HUES6 (cell line): ENCODE measurements at regions not wholly inside any gene's neighbourhood (a gene's known extent, or its start where the extent isn't known, plus 50 kb on each side); places are given as distances from the start of the nearest gene placed in this dataset.

ENCODE experiments used
- H3K27ac ChIP-seq: 2 replicates; pipeline ENCODE4 v1.7.0; 2013; ENCODE audit warnings: low read depth, mild to moderate bottlenecking, low read length, inconsistent platforms
- H3K27me3 ChIP-seq: 2 replicates; pipeline ENCODE4 v1.6.1; 2013; ENCODE audit warnings: low read length; ENCODE audit not compliant: control insufficient read depth, insufficient read depth
- H3K36me3 ChIP-seq: 2 replicates; pipeline ENCODE4 v1.6.1; 2013; ENCODE audit warnings: low read length; ENCODE audit not compliant: control insufficient read depth, insufficient read depth
- H3K4me1 ChIP-seq: 2 replicates; pipeline ENCODE4 v1.6.1; 2013; ENCODE audit warnings: low read length; ENCODE audit not compliant: control insufficient read depth, insufficient read depth
- H3K4me3 ChIP-seq: 2 replicates; pipeline ENCODE4 v1.5.1; 2013; ENCODE audit warnings: low read depth, low read length
- H3K9ac ChIP-seq: one replicate; pipeline ENCODE4 v1.6.1; 2013; ENCODE audit warnings: mild to moderate bottlenecking, low read length
- H3K9me3 ChIP-seq: 2 replicates; pipeline ENCODE4 v1.6.1; 2013; ENCODE audit warnings: low read depth, low read length; ENCODE audit not compliant: control insufficient read depth, insufficient read depth

DNA sequence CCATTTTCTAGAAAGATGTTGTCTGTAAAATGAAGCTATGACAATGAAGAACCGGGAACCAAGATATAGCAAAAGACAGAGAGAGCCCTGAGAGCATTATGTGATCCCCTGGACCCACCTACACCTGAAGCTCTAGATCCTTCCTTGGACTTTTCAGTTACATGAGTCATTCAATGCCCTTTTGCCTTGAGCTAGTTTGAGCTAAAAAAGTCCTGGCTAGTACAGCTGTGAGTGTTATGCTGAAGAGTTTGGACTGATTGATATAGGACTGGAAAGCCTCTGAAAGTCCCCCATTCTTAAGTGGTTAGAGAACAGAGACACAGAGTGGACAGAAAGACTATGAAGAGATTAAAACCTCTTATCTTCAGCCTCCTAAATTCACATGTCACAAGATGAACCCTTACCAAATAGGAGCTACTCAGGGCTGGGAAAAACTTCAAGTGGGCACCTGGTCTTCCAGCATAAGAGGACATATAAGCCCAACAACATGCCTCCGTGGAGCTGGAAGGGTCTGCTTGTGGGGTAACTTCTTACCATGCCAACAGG, 386.8 kb upstream of the NFE2L3 start:
- Histone ChIP-seq H3K9ac (no peak overlapping the region), H3K9me3 (no peaks in the 10 kb centered on the region), H3K36me3 (no peaks in the 10 kb centered on the region), H3K4me1 (peaks cover under 1% of the 10 kb centered on the region; the same call in 1 of the 2 replicates), H3K27me3 (no peaks in the 10 kb centered on the region), H3K4me3 (no peak overlapping the region), H3K27ac (no peak overlapping the region)

GRCh38 chr7:25770235-25770634, 381.8 kb upstream of the NFE2L3 start:
- no peak overlapping the region for H3K4me3 ChIP-seq
- no peaks in the 10 kb centered on the region for H3K9me3 ChIP-seq
- no peaks in the 10 kb centered on the region for H3K4me1 ChIP-seq
- H3K36me3 ChIP-seq, result no peaks in the 10 kb centered on the region
- no peak overlapping the region for H3K27ac ChIP-seq
- H3K9ac ChIP-seq, result no peak overlapping the region
- no peaks in the 10 kb centered on the region for H3K27me3 ChIP-seq

- Histone ChIP-seq H3K27me3 (no peaks in the 10 kb centered on the region), H3K9ac (no peak overlapping the region), H3K4me3 (no peak overlapping the region), H3K4me1 (no peaks in the 10 kb centered on the region), H3K27ac (no peak overlapping the region), H3K9me3 (no peaks in the 10 kb centered on the region), H3K36me3 (no peaks in the 10 kb centered on the region)
Measured at GRCh38 chr7:25770670-25771069, 381.3 kb upstream of the NFE2L3 start.

GRCh38 chr7:25771491-25771890, 380.5 kb upstream of the NFE2L3 start:
- Histone ChIP-seq H3K9me3 (no peaks in the 10 kb centered on the region), H3K9ac (no peak overlapping the region), H3K27ac (no peak overlapping the region), H3K4me1 (no peaks in the 10 kb centered on the region), H3K4me3 (no peak overlapping the region), H3K36me3 (no peaks in the 10 kb centered on the region), H3K27me3 (no peaks in the 10 kb centered on the region)

DNA sequence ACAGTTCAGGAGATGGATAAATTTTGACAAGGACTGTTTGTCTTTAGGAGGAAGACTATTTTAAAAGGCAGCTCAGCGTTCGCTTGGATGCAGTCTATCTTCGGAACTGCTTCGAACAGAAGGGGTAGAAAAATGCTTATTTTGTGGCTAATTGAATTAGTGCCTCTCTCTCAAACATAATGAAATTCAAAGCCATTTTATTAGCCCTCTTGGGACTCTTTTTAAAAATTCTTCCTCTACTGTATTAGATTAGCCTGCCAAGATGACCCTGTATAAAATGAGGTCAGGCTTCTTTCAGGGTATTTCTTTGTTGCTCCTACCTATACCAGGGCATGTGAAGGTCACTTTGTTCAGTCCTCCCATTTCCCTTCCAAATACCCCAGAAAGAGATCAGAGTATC, 379.2 kb upstream of the NFE2L3 start:
- Histone ChIP-seq H3K4me1 (no peaks in the 10 kb centered on the region), H3K27me3 (no peaks in the 10 kb centered on the region), H3K27ac (no peak overlapping the region), H3K36me3 (no peaks in the 10 kb centered on the region), H3K4me3 (no peak overlapping the region), H3K9me3 (no peaks in the 10 kb centered on the region), H3K9ac (no peak overlapping the region)

DNA sequence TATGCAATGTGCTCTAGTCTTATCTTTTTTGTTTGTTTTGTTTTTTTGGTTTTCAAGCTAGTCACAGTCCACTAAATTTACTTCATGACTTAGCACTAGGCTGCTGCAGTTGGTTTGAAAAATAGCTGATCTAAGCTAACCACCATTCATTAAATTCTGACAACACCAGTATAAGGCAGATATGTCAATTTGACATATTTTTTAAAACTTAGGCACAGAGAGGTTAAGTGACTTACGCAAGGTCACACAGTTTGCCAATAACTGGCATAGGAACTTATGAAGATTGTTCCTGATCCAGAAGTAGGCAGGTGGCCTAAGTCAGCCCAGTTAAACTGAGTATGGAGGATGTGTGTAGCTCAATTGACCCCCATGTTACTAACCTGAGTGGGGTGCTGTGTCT, 377.3 kb upstream of the NFE2L3 start:
- H3K9me3 ChIP-seq, result no peaks in the 10 kb centered on the region
- H3K27me3 ChIP-seq, result no peaks in the 10 kb centered on the region
- no peak overlapping the region for H3K4me3 ChIP-seq
- no peaks in the 10 kb centered on the region for H3K4me1 ChIP-seq
- H3K27ac ChIP-seq, result no peak overlapping the region
- H3K9ac ChIP-seq, result no peak overlapping the region
- H3K36me3 ChIP-seq, result no peaks in the 10 kb centered on the region

- H3K4me3 ChIP-seq, result no peak overlapping the region
- no peak overlapping the region for H3K9ac ChIP-seq
- no peak overlapping the region for H3K27ac ChIP-seq
- no peaks in the 10 kb centered on the region for H3K27me3 ChIP-seq
- no peaks in the 10 kb centered on the region for H3K36me3 ChIP-seq
- no peaks in the 10 kb centered on the region for H3K4me1 ChIP-seq
- H3K9me3 ChIP-seq, result no peaks in the 10 kb centered on the region
Measured at GRCh38 chr7:25775570-25775969, 376.4 kb upstream of the NFE2L3 start.

GRCh38 chr7:25775999-25776743, 375.8 kb upstream of the NFE2L3 start:
- no peaks in the 10 kb centered on the region for H3K27me3 ChIP-seq
- no peaks in the 10 kb centered on the region for H3K36me3 ChIP-seq
- no peak overlapping the region for H3K4me3 ChIP-seq
- H3K9me3 ChIP-seq, result no peaks in the 10 kb centered on the region
- no peak overlapping the region for H3K27ac ChIP-seq
- no peak overlapping the region for H3K9ac ChIP-seq
- H3K4me1 ChIP-seq, result no peaks in the 10 kb centered on the region

- Histone ChIP-seq H3K36me3 (no peaks in the 10 kb centered on the region), H3K4me3 (no peak overlapping the region), H3K27me3 (no peaks in the 10 kb centered on the region), H3K4me1 (no peaks in the 10 kb centered on the region), H3K27ac (no peak overlapping the region), H3K9me3 (no peaks in the 10 kb centered on the region), H3K9ac (no peak overlapping the region)
Measured at GRCh38 chr7:25776744-25777123, 375.3 kb upstream of the NFE2L3 start.

DNA sequence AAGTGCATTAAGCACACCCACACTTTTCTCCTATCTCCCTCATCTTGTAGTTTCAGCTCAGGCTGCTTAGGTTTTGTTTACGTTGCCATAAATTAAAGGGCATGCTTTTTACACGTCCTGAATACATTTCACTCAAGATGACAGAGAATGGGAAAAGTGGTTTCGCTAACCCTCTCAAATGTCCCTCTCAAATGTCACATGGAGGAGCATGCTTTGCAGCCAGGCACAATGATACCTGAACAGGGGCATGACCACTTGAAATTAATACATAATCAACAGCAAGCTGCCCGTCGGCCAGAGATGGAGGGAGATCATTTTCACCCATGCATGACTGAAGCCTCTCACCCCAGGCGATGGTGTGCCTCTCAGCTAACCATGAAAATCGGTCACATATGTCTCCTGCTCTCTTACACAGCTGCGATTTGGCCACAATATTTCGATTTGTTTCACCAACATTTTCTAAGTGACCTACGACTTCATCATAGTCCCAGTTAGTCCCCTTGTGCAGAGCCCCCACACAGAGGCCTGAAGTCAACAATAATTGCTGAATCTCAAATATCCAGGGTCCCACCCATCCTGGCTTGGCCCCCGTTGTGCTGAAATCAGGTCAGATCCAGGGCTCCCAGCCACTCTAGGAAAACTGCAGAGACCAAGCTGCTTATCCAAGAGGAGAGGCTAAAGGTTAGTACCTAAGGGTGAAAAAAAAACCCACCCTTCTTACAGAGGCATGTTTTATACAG, 373.9 kb upstream of the NFE2L3 start:
- no peaks in the 10 kb centered on the region for H3K27me3 ChIP-seq
- H3K9me3 ChIP-seq, result no peaks in the 10 kb centered on the region
- no peak overlapping the region for H3K4me3 ChIP-seq
- H3K4me1 ChIP-seq, result no peaks in the 10 kb centered on the region
- H3K9ac ChIP-seq, result no peak overlapping the region
- no peak overlapping the region for H3K27ac ChIP-seq
- H3K36me3 ChIP-seq, result no peaks in the 10 kb centered on the region

- H3K27me3 ChIP-seq, result no peaks in the 10 kb centered on the region
- H3K9me3 ChIP-seq, result no peaks in the 10 kb centered on the region
- no peak overlapping the region for H3K9ac ChIP-seq
- no peak overlapping the region for H3K4me3 ChIP-seq
- H3K4me1 ChIP-seq, result no peaks in the 10 kb centered on the region
- no peak overlapping the region for H3K27ac ChIP-seq
- H3K36me3 ChIP-seq, result no peaks in the 10 kb centered on the region
Measured at GRCh38 chr7:25779002-25779546, 372.9 kb upstream of the NFE2L3 start.
